ENCODE measurements at regions not wholly inside any gene's neighbourhood (a gene's known extent, or its start where the extent isn't known, plus 50 kb on each side); places are given as distances from the start of the nearest gene placed in this dataset.
"Not testable (repeated sequence)": the region's sequence is repeated elsewhere in the genome, so short reads cannot be mapped to it uniquely, and the experiment has no call there.

GRCh38 chr5:91927439-91927838, 544.3 kb upstream of the ARRDC3 start:
- TF ChIP-seq, protein P1, sequence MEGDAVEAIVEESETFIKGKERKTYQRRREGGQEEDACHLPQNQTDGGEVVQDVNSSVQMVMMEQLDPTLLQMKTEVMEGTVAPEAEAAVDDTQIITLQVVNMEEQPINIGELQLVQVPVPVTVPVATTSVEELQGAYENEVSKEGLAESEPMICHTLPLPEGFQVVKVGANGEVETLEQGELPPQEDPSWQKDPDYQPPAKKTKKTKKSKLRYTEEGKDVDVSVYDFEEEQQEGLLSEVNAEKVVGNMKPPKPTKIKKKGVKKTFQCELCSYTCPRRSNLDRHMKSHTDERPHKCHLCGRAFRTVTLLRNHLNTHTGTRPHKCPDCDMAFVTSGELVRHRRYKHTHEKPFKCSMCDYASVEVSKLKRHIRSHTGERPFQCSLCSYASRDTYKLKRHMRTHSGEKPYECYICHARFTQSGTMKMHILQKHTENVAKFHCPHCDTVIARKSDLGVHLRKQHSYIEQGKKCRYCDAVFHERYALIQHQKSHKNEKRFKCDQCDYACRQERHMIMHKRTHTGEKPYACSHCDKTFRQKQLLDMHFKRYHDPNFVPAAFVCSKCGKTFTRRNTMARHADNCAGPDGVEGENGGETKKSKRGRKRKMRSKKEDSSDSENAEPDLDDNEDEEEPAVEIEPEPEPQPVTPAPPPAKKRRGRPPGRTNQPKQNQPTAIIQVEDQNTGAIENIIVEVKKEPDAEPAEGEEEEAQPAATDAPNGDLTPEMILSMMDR (IDR thresholded peaks at IDR 0.05): no peak
- ATAC-seq (ENCODE audit: low FRiP score): no peak
- no peak for DNase-seq (ENCODE audit: low spot score)

DNA sequence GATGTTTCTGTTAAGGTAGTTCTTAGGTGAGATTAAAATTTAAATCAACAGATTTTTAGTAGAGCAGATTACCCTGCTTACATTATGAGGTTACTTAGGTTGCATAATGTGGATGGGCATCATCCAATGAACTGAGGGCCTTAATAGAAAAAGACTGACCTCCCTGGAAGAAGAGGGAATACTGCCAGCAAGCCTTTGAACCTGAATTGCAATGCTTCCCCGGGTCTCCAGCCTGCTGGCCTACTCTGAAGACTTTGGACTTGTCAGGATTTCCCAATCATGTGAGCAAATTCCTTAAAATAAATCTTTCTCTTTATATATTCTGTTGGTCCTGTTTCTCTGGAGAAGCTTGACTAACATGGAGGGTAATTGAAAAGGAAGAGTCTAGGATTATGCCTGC, 542.1 kb upstream of the ARRDC3 start:
- DNase-seq (ENCODE audit: low spot score): no peak
- no peak for ATAC-seq (ENCODE audit: low FRiP score)
- TF ChIP-seq, protein P1 (IDR thresholded peaks at IDR 0.05): no peak

GRCh38 chr5:91917037-91917814, 534.1 kb upstream of the ARRDC3 start:
- not testable (repeated sequence) for ATAC-seq (ENCODE audit: low FRiP score); DNase-seq (ENCODE audit: low spot score)

GRCh38 chr5:91910655-91911054, 527.5 kb upstream of the ARRDC3 start:
- no peak for DNase-seq (ENCODE audit: low spot score)
- ATAC-seq (ENCODE audit: low FRiP score): no peak
- TF ChIP-seq, protein P1 (IDR thresholded peaks at IDR 0.05): no peak

- no peak for DNase-seq (ENCODE audit: low spot score)
- TF ChIP-seq, protein P1 (IDR thresholded peaks at IDR 0.05): no peak
- ATAC-seq (ENCODE audit: low FRiP score): no peak
These were observed 527.1 kb upstream of the ARRDC3 start for GRCh38 chr5:91910247-91910646.

DNA sequence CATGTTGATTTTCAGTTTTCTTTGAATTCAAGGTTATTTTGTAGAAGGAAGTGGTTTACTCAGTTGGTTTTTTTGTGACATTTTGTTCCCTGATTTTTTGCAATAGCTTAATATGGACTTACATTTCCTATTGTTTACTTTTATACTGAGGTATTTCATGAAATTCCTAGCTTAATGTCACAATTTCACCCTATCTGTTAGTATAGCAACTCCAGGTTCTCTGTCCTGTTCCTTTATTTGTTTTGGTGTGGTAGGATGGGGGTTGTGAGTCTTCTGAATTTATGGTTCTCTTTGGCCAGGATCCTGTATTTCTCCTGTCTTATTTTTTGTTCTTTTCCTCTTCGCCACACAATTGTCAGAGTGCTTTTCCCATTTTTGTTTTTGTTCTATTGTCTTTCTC, 523.4 kb upstream of the ARRDC3 start:
- TF ChIP-seq, protein P1 (IDR thresholded peaks at IDR 0.05): no peak
- ATAC-seq (ENCODE audit: low FRiP score): no peak
- DNase-seq (ENCODE audit: low spot score): no peak

DNA sequence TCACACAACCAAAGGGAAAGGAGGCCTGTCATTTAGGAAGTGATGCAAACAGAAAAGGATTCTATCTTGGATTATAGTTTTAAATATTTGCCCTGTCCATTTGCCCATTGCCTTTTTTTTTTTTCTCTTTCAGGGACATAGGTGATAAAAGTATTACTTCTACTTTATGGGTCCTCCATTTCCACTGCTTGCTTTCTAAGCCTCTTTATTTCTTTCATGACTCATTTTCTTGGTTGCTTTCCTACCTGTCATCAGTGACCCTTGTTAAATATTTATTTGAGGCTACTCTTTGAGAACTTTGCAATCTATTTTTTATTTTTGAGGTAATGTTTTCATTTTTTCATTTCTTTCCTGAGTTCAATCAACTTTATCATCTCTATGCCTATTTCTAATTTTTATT, 522.9 kb upstream of the ARRDC3 start:
- TF ChIP-seq, protein P1 (IDR thresholded peaks at IDR 0.05): no peak
- no peak for DNase-seq (ENCODE audit: low spot score)
- no peak for ATAC-seq (ENCODE audit: low FRiP score)
